Choroid plexus epithelial cell (primary cell): ENCODE measurements at regions not wholly inside any gene's neighbourhood (a gene's known extent, or its start where the extent isn't known, plus 50 kb on each side); places are given as distances from the start of the nearest gene placed in this dataset.

Experiments
- DNase-seq: peaks from one replicate; pipeline ENCODE4 v3.0.0-alpha.2; 2010; ENCODE audit warnings: low read depth
- H3K4me3 ChIP-seq: 2 replicates; pipeline ENCODE4 v1.5.1; 2011; ENCODE audit warnings: low read depth, mild to moderate bottlenecking, control low read depth, low read length, moderate library complexity
- TF ChIP-seq, protein P1 (sequence below): conservative IDR thresholded peaks from 2 replicates; pipeline ENCODE4 v1.5.1; 2011; ENCODE audit warnings: low read depth, mild to moderate bottlenecking, control low read depth, inconsistent platforms, low read length, moderate library complexity

DNA sequence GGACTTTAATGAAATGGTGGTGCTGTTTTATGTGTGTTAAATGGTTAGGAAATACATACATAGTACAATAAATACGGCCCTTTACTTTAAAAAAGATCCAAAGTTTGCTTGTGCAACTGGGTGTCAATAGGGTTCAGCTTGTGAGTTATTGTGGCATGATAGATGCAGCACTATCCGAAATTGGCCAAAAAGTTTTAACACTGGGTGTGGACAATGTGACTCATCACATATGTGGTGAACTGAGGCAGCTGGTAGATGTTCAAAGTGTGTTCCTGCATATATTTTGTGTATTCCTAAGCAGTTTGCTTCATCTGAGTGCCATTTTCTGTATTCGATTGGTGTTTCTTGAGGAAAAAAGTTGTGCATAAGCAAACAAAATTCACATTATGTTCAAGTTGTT lies 473.1 kb downstream of the KIF20B start:
- no peak overlapping the region for H3K4me3 ChIP-seq
- DNase-seq, result no peak
- TF ChIP-seq, protein P1, sequence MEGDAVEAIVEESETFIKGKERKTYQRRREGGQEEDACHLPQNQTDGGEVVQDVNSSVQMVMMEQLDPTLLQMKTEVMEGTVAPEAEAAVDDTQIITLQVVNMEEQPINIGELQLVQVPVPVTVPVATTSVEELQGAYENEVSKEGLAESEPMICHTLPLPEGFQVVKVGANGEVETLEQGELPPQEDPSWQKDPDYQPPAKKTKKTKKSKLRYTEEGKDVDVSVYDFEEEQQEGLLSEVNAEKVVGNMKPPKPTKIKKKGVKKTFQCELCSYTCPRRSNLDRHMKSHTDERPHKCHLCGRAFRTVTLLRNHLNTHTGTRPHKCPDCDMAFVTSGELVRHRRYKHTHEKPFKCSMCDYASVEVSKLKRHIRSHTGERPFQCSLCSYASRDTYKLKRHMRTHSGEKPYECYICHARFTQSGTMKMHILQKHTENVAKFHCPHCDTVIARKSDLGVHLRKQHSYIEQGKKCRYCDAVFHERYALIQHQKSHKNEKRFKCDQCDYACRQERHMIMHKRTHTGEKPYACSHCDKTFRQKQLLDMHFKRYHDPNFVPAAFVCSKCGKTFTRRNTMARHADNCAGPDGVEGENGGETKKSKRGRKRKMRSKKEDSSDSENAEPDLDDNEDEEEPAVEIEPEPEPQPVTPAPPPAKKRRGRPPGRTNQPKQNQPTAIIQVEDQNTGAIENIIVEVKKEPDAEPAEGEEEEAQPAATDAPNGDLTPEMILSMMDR, result no peak

DNA sequence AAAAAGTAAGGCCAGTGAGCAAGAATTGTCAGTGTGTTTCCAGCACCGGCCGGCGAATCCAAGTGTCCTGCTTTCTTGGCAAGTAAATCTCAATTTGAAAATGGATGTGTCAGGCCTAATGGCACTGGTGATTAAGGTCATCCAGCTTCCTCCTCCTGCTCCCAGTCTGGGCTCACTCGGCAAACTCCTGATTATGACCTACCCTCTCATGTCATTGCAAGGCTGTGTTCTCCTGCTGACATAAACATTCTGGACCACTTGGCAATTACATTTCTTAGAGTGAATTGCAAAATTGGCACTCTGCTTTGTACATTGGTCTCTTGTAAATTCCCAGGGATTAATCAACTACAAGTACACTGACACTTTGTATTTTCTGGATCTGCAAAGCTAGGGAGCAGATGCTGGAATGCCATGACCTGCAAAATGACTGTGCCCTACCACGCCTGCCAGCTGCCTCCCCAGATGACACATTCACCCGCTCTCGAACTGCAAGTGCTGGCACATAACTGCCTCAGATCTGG lies 473.8 kb downstream of the KIF20B start:
- DNase-seq, result no peak
- TF ChIP-seq, protein P1, result no peak
- H3K4me3 ChIP-seq, result no peak overlapping the region

DNA sequence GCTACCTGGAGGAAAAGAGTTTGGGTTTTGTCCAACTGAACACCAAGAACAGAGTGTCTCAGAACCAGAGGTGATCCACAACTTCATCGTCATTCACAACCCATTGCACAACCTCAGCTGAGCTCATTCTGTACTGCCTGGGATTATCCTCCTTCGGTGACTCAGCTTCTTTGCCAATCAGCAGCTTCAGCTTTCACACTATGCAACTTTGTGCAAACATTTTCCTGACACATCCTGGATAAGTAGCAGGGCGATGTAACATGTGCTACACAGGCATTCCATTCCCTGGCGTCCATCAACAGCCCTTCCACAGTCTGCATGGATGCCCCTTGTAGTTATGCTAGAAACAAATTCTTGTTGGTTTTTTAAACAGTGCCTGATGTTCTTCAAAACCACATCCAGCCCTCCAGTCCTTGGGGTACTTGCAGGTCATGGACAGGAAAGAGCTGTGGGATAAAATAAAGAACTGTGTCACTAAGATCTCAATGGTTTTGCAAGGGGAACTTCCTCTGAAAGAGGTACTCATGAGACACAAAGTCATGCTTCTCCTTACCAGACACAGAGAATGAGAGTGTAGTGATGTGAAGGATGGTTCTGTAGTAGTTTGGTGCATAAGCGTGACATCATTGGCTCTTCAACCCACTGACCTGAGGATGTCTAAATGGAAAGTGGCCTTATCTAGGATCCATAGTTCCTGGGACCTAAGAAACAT lies 478.5 kb downstream of the KIF20B start:
- no peak overlapping the region for H3K4me3 ChIP-seq
- DNase-seq, result peak; percentile 99
- TF ChIP-seq, protein P1, result no peak

DNA sequence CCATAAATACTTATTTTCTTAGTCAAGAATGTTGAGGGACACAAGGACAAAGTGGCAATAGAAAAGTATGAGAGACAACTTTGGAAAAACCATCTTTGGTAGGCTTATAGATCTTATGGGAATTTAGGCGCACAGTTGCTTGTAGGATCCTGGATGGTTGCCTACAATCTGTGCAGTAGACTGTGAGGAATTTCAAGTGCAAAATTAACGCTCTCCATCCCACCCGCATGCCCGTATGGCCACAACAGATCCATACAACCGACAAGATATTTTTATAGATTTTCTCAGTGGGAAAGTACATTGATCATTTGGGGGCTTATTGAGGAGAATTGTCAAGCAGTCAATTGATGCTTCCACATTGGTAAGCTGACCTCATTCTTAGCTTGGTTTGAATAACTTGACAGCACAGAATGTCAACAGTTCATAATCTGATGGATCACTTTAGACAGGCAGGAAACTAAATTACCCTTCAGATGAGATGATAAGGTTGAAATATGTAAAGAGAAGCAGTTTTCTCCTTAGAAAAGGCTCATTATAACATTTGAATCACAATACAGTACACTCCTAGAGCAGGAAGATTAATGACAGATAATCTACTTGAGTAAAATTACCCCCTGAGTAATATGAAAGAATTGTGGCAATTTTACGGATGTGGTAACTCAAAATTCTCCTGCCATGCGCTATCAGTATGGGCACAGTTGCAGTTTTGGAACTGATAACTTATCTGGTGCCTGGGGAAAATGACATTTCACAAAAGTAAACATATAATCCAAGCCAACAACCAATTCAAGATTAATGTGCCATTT lies 479.7 kb downstream of the KIF20B start:
- no peak for DNase-seq
- H3K4me3 ChIP-seq, result no peak overlapping the region
- TF ChIP-seq, protein P1, result no peak

DNA sequence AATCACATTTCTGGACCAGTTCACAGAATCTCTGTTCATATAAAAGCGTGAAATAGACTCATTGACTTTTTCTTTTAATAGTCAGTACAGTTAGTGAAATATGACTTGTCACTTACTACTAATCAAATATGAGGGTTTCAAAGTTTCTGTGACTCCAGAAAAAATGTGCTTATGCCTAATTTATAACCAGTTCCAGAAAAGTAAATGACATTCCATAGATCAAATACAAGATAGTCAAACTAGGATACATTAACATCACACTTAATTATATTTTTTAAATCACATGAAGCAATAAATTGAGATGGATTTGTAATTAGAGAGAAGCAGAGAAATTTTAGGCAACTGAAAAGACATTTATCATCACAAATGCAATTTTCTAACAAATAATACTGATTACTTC lies 491.4 kb downstream of the KIF20B start:
- H3K4me3 ChIP-seq, result no peak overlapping the region
- TF ChIP-seq, protein P1, result no peak
- no peak for DNase-seq

DNA sequence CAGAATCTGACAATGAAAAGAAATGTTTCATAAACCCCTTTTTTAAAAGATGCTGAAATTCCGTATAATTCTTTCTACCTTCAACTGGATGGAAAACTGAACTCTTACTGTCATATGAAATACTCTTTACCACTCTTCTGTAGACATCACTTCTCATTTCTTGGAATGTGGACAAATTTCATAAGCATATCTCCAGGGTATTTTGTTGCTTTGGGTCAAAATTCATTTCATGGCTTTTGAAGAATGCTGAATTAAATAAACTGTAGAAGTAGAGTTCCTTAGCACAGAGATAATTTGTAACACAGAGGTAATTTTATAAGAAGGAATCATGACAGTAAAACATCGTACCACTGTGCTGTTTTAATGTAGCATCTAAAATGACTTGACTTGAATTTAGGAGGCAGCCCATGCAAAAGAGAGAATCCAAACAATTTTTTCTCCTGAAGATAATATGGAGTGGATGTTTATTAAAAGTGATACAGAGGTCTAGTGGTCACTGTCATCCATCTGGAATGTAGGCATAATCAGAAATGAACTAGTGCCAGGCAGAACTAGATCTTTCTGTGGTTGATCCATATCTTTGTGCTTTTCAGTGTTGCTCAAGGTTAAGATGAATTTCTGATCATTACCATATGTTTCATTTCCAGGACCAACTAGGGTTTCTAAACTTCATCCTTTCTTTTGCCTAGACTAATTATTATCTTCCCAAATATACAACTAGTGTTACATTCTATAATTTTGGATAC lies 492.0 kb downstream of the KIF20B start:
- peak; percentile 75 for DNase-seq
- TF ChIP-seq, protein P1, result no peak
- H3K4me3 ChIP-seq, result no peak overlapping the region
